ENCODE measurements at regions not wholly inside any gene's neighbourhood (a gene's known extent, or its start where the extent isn't known, plus 50 kb on each side); places are given as distances from the start of the nearest gene placed in this dataset.

GRCh38 chr11:119786431-119787073 lies 57.6 kb upstream of the NECTIN1 start:
- peaks cover 60% of the 10 kb centered on the region for H3K4me1 ChIP-seq (ENCODE audit: low read length)
- H3K79me2 ChIP-seq (ENCODE audit: low read length) = peaks cover 8% of the 10 kb centered on the region
- TF ChIP-seq CTCF (IDR thresholded peaks at IDR 0.05; ENCODE audit: low read depth, low read length) (no peak), EZH2phosphoT487 (IDR thresholded peaks at IDR 0.05; ENCODE audit: low read depth) (no peak)
- peak overlapping the region; percentile 65 for H3K4me2 ChIP-seq (ENCODE audit: low read length)
- H3K27ac ChIP-seq (ENCODE audit: low read length) = peak overlapping the region; percentile 24; the same call in 1 of the 2 replicates
- 0 out of 2 replicates have a peak, but pooled peaks cover 9% of the 10 kb centered on the region for H4K20me1 ChIP-seq (ENCODE audit: insufficient read depth, low read length)
- H3K9ac ChIP-seq (ENCODE audit: low read length) = no peak overlapping the region
- no peaks in the 10 kb centered on the region for H3K27me3 ChIP-seq (ENCODE audit: low read depth, low read length)
- peaks cover 14% of the 10 kb centered on the region for H3K36me3 ChIP-seq (replicated peaks; ENCODE audit: low read depth, low read length)
- no peaks in the 10 kb centered on the region for H3K9me3 ChIP-seq (ENCODE audit: insufficient read depth, low read length)
- H3K4me3 ChIP-seq (ENCODE audit: low read length) = peak overlapping the region; percentile 4; the same call in 1 of the 2 replicates
- H2AFZ ChIP-seq (ENCODE audit: low read depth, low read length) = no peak overlapping the region

GRCh38 chr11:119785131-119785530 lies 56.1 kb upstream of the NECTIN1 start:
- no peaks in the 10 kb centered on the region for H3K9me3 ChIP-seq (ENCODE audit: insufficient read depth, low read length)
- peaks cover 8% of the 10 kb centered on the region for H3K79me2 ChIP-seq (ENCODE audit: low read length)
- peaks cover 61% of the 10 kb centered on the region for H3K4me1 ChIP-seq (ENCODE audit: low read length)
- H3K4me3 ChIP-seq (ENCODE audit: low read length) = no peak overlapping the region
- H3K4me2 ChIP-seq (ENCODE audit: low read length) = peak overlapping the region; percentile 53
- H3K27me3 ChIP-seq (ENCODE audit: low read depth, low read length) = no peaks in the 10 kb centered on the region
- no peak overlapping the region for H3K9ac ChIP-seq (ENCODE audit: low read length)
- H3K36me3 ChIP-seq (replicated peaks; ENCODE audit: low read depth, low read length) = peaks cover 19% of the 10 kb centered on the region
- 0 out of 2 replicates have a peak, but pooled peaks cover 6% of the 10 kb centered on the region for H4K20me1 ChIP-seq (ENCODE audit: insufficient read depth, low read length)
- no peak overlapping the region for H2AFZ ChIP-seq (ENCODE audit: low read depth, low read length)
- TF ChIP-seq EZH2phosphoT487 (IDR thresholded peaks at IDR 0.05; ENCODE audit: low read depth) = no peak
- TF ChIP-seq CTCF (IDR thresholded peaks at IDR 0.05; ENCODE audit: low read depth, low read length) = no peak
- peak overlapping the region; percentile 73; the same call in 1 of the 2 replicates for H3K27ac ChIP-seq (ENCODE audit: low read length)

GRCh38 chr11:119784421-119784820 lies 55.4 kb upstream of the NECTIN1 start:
- 0 out of 2 replicates have a peak, but pooled peaks cover 6% of the 10 kb centered on the region for H4K20me1 ChIP-seq (ENCODE audit: insufficient read depth, low read length)
- peaks cover 19% of the 10 kb centered on the region for H3K36me3 ChIP-seq (replicated peaks; ENCODE audit: low read depth, low read length)
- no peaks in the 10 kb centered on the region for H3K9me3 ChIP-seq (ENCODE audit: insufficient read depth, low read length)
- no peak overlapping the region for H2AFZ ChIP-seq (ENCODE audit: low read depth, low read length)
- peaks cover 8% of the 10 kb centered on the region for H3K79me2 ChIP-seq (ENCODE audit: low read length)
- H3K4me3 ChIP-seq (ENCODE audit: low read length) = no peak overlapping the region
- H3K27me3 ChIP-seq (ENCODE audit: low read depth, low read length) = no peaks in the 10 kb centered on the region
- peaks cover 61% of the 10 kb centered on the region for H3K4me1 ChIP-seq (ENCODE audit: low read length)
- no peak for TF ChIP-seq EZH2phosphoT487 (IDR thresholded peaks at IDR 0.05; ENCODE audit: low read depth)
- 0 out of 2 replicates have a peak, but pooled peaks have one; percentile 5 for TF ChIP-seq CTCF (IDR thresholded peaks at IDR 0.05; ENCODE audit: low read depth, low read length)
- H3K4me2 ChIP-seq (ENCODE audit: low read length) = peak overlapping the region; percentile 53
- H3K9ac ChIP-seq (ENCODE audit: low read length) = no peak overlapping the region
- peak overlapping the region; percentile 73 for H3K27ac ChIP-seq (ENCODE audit: low read length)

GRCh38 chr11:119783466-119784400 lies 54.7 kb upstream of the NECTIN1 start:
- peaks cover 19% of the 10 kb centered on the region for H3K36me3 ChIP-seq (replicated peaks; ENCODE audit: low read depth, low read length)
- H3K4me3 ChIP-seq (ENCODE audit: low read length) = 0 out of 2 replicates have a peak overlapping the region, but pooled peaks have one; percentile 3
- H3K27me3 ChIP-seq (ENCODE audit: low read depth, low read length) = no peaks in the 10 kb centered on the region
- peaks cover 61% of the 10 kb centered on the region for H3K4me1 ChIP-seq (ENCODE audit: low read length)
- H2AFZ ChIP-seq (ENCODE audit: low read depth, low read length) = no peak overlapping the region
- H4K20me1 ChIP-seq (ENCODE audit: insufficient read depth, low read length) = peaks cover 10% of the 10 kb centered on the region
- H3K9ac ChIP-seq (ENCODE audit: low read length) = peak overlapping the region; percentile 12
- TF ChIP-seq CTCF (IDR thresholded peaks at IDR 0.05; ENCODE audit: low read depth, low read length) = no peak
- no peak for TF ChIP-seq EZH2phosphoT487 (IDR thresholded peaks at IDR 0.05; ENCODE audit: low read depth)
- no peaks in the 10 kb centered on the region for H3K9me3 ChIP-seq (ENCODE audit: insufficient read depth, low read length)
- peaks cover 8% of the 10 kb centered on the region for H3K79me2 ChIP-seq (ENCODE audit: low read length)
- H3K4me2 ChIP-seq (ENCODE audit: low read length) = peak overlapping the region; percentile 53
- peak overlapping the region; percentile 73 for H3K27ac ChIP-seq (ENCODE audit: low read length)
